ENCODE measurements at regions not wholly inside any gene's neighbourhood (a gene's known extent, or its start where the extent isn't known, plus 50 kb on each side); places are given as distances from the start of the nearest gene placed in this dataset.
A peak's percentile ranks its signal among the peaks of the same experiment; 100 is the strongest.
"Not testable (repeated sequence)": the region's sequence is repeated elsewhere in the genome, so short reads cannot be mapped to it uniquely, and the experiment has no call there.

GRCh38 chr1:187703138-187704130 lies 874.7 kb downstream of the PLA2G4A start:
- DNase-seq, result not testable (repeated sequence)

DNA sequence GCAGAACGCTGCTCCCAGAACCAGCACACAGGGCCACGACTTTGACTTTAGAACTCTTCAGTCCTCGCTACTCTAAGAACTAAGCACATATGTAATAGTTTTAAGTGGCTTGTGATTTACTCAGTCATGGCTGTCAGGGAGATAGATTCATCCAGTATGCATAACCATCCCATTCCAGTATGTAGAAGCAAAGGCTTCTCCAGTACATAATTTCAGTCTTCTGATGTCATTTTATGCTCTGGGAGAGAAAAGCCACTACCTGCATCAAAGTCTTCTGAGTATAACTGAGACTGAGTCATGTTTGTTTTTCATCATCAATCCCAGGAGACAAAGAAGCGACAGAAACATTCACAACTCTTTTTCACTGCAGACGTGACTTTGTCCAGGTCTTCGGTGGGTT lies 885.7 kb downstream of the PLA2G4A start:
- DNase-seq, result no peak

DNA sequence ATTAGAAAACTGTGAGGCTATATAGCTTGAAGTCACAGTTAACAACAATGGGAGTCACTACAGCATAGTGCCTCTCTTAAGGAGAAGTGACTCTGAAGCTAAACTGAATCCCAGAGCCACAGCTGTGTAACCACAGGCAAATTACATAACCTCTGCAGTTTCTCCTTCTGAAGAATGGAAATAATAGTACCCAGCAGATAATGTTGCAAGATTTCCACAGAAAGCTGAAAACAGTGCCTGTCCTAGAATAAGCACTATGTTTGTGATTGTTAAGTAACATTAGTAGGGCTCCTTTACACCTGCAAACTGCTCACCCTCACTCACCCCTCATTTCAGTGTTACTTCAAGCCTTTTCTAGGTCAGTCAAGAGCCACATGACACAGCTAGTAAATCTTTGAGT lies 886.7 kb downstream of the PLA2G4A start:
- DNase-seq, result no peak

- DNase-seq, result no peak
Measured at GRCh38 chr1:187716160-187716559, 887.4 kb downstream of the PLA2G4A start.

DNA sequence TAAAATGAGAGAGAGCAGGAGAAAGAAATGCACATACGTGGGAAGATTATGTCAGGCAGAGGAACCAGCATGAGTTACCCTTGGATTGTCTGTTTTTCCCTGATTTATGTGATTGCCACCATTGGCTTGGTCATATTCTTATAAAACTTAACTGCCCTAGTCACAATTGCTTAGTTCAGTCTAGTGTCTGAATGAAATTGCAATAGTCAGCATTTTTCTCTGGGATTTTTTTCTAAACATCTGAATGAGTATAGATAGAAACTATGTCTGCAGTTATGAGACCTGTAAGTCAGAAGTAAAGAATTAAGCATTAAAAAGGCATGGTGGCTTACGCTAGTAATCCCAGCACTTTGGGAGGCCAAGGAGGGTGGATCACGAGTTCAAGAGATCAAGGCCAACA lies 889.8 kb downstream of the PLA2G4A start:
- no peak for DNase-seq

DNA sequence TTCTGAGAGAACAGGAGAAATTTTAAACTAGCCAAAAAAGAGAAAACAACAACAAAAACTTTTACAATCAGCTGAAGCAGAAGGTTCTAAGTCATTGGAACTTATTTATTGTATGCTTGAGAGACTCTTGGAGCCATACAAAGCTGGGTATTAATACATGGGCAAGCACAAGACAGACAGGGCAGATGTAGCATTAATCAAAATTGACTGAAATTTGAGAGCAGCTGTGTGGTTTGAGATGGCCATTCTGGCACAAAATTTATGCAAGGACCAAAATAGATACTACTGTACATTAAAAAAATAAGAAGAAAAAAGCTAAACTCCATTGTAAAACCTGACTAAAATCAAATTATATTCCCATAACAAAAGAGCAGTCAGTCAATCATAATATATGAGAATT lies 892.5 kb downstream of the PLA2G4A start:
- DNase-seq, result no peak

GRCh38 chr1:187725216-187725615 lies 896.5 kb downstream of the PLA2G4A start:
- no peak for DNase-seq

DNA sequence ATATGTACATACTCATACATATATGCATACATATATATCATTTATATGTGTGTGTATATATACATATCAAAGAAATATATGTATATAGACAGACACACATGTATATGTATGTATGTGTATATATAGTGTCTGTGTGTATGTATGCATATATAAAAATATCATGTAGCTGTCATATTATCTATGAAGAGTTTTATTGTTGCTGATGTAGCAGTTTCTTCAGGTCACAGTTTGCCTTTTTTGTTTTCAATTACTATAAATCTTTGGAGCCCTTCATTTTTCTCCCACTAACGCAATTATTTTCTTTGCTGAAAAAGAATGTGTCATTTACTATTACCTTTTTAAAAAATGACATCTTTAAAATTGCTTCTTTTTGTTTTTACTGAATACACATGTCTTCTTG lies 904.5 kb downstream of the PLA2G4A start:
- no peak for DNase-seq

DNA sequence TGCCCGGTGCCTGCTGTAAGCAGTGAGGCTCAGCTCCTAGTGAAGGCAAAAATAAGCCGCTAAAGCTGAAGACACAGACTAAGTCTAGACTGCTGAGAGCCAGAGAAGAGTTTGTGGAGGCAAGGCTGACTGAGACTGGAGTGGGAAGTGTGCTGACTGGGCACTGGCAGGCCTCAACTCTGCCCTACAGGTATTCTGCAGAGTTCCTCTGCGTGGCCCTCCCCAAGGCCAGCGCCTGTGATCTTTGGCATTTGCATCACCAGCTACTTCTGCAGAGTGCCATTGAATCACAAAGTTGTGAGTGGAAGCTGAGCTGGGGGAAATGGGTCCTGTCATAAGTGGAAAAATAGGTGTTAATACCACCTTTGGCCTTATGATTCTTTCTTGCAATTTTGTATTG lies 905.7 kb downstream of the PLA2G4A start:
- DNase-seq, result no peak

GRCh38 chr1:187744665-187745064 lies 915.9 kb downstream of the PLA2G4A start:
- DNase-seq, result no peak

DNA sequence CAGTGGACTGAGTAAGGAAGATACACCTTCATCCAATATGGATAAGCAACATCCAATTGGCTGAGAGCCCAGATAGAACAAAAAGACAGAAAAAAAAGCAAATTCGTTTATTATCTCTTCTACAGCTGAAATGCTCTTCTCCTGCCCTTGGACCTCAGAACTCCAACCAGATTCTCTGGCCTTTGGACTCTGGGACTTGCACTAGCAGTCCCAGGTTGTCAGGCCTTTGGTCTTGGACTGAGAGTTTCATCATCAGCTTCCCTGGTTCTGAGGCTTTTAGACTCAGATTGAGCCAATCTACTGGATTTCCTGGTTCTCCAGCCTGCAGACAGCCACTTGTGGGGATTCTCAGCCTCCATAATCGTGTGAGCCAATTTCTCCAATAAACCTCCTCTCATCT lies 926.8 kb downstream of the PLA2G4A start:
- no peak for DNase-seq

- DNase-seq, result not testable (repeated sequence)
Measured at GRCh38 chr1:187756684-187757083, 927.9 kb downstream of the PLA2G4A start.

DNA sequence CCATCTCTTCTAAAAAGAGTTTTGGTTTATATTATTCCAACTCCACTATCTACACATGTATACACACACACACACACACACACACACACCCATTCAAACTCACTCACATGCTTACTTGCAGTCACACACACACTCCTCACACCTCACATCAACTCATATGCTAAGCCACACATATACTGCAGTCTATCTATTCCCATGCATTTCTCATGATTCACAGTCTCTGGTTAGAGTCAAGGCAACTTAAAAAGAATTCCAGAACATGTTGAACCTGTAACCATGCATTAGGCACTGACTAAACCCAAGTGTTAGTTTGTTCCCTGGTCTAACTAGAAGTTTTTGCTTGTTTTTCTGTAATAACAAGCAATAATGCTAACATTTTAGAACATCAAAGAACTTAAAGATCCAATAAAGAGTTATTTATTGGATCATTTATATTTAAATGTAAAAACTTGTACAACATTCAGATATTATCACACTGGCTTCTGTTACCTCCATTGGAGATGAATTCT lies 931.1 kb downstream of the PLA2G4A start:
- no peak for DNase-seq

- DNase-seq, result peak in 1 of 51 donors; percentile 3
Measured at GRCh38 chr1:187762118-187762517, 933.4 kb downstream of the PLA2G4A start.

- no peak for DNase-seq
Measured at GRCh38 chr1:187763465-187763864, 934.7 kb downstream of the PLA2G4A start.

GRCh38 chr1:187763976-187764375 lies 935.2 kb downstream of the PLA2G4A start:
- DNase-seq, result no peak

DNA sequence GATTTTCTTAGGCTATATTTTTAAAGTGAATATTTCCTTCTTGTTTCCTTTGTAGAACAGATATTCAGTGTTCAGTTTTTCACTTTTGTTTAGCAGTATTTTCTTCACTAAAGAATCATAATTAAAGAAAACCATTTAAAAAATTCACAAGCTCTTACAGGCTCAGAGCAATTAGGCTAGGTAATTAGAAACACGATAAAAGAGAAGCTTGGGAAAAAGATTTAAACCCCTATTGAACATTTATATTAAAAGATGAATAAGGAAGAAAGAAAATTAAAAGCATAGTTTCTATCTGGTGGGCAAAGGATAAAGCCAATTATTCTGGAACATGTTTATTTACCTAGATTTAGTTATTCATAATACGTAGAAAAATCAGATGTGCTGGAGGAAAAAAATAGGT lies 942.6 kb downstream of the PLA2G4A start:
- DNase-seq, result no peak

DNA sequence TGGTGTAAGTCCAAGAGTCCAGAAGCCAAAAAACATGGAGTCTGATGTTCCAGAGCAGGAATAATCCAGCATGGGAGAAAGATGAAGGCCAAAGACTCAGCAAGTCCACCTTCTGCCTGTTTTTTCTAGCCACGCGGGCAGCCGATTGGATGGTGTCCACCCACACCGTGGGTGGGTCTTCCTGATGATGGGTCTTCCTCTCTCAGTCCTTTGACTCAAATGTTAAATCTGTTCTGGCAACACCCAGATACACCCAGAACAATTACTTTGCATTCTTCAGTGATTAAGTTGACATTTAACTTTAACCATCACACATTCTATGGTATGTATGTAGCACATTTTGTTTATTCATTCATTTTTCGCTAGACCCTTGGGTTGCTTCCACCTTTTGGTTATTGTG lies 944.4 kb downstream of the PLA2G4A start:
- DNase-seq, result no peak

DNA sequence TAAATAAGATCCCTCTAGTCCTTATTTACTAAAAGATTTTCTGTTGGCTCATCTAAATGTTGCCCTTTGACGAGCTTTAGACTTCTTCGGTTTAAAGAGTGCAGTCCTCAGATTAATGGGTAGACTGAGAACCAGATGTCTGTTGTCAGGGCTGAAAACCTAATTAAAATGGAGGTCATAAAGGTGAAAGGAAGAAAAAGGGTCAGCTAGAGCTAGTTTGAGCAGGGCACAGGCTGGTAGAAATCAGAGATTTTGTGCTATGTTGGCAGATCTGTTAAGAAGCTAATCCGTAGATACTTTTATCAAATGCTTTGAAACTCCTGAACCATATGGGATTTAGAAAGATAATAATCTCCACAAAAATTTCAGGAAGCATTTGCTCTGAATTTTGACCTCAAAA lies 959.0 kb downstream of the PLA2G4A start:
- no peak for DNase-seq

DNA sequence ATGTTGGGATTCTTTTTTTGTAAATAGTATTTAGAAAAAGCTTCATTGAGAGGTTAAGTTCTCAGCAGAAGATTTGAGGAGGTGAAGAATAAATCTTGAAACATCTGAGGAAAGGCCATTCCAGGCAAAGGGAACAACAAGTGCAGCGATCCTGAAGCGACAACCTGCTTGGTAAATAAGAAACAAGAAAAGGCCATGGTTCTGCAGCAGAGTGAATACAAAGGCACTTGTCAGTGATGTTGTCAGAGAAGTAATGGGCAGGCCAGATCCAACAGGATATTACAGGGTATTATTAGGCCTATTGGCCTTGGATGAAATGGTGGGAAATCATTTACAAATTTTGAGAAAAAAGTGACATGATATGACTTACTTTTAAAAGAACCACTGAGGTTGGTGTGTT lies 960.0 kb downstream of the PLA2G4A start:
- DNase-seq, result no peak

DNA sequence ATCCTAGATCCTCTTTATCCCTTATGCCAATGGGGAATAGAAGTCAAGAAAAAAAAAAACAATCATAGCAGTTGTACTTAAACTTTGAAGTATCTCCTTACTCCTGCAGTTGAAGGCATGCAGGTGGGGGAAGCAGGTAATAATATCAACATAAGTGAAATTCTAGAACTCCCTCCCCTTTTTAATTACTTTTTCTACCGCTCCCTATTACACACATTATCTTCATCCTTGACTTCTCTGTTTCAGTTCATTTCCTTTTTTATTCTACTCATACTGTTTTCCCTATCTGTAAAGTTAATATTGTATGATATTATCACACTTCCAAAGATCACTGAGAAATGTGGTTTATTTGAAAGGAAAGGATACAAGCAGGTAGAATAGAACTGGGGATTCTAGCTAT lies 962.0 kb downstream of the PLA2G4A start:
- no peak for DNase-seq

GRCh38 chr1:187794561-187794960 lies 965.8 kb downstream of the PLA2G4A start:
- no peak for DNase-seq

DNA sequence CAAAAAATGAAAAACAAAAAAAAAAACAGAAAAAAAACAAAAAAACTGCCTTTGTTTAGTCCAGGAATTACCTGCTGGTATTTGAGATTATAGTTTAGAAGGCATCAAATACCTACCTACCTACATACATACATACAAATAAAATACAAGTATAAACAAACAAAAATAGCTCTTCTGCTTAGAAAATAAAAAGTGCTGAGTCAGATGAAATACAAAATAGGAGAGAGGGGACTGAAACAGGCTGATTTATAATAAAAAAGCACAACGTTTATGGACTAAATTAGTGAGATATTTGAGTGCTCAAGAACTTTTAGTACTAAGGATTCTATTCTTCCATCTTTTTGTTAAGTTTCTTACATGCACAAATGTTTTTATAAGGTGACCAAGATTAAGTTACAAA lies 980.8 kb downstream of the PLA2G4A start:
- no peak for DNase-seq
